Adrenal gland (tissue), 9 donors: ENCODE measurements at regions not wholly inside any gene's neighbourhood (a gene's known extent, or its start where the extent isn't known, plus 50 kb on each side); places are given as distances from the start of the nearest gene placed in this dataset.

Source experiments
- DNase-seq, 7 donors: peaks; one replicate each; pipeline ENCODE4 v3.0.0-alpha.2; 2019 to 2020
- H3K27ac ChIP-seq, 5 donors: fragments of 200-600 bp; sonication (generic) in 4 of 5; 1 replicate in 3 of 5; 2 replicates in 2 of 5; pipeline versions ENCODE4 v1.5.1 to v1.8.0; 2016 to 2020; ENCODE audit warnings: mild to moderate bottlenecking in 1 of 5
- H3K27me3 ChIP-seq: fragments of 200-600 bp; 2 replicates; pipeline ENCODE4 v1.8.0; 2021
- H3K36me3 ChIP-seq, 2 donors: fragments of 200-600 bp; replicated peaks in 1 of 2; 1 replicate in 1 of 2; 2 replicates in 1 of 2; pipeline versions ENCODE4 v1.5.1 to v1.8.0; 2018 to 2022
- H3K4me1 ChIP-seq, 2 donors: fragments of 200-600 bp; replicated peaks in 1 of 2; 1 replicate in 1 of 2; 2 replicates in 1 of 2; pipeline versions ENCODE4 v1.5.1 to v1.8.0; 2018 to 2021
- H3K4me3 ChIP-seq, 4 donors: fragments of 200-600 bp; sonication (generic) in 3 of 4; one replicate each; pipeline ENCODE4 v1.5.1; 2016 to 2018
- H3K9me3 ChIP-seq, 3 donors: fragments of 200-600 bp; sonication (generic) in 1 of 3; replicated peaks in 1 of 3; 1 replicate in 2 of 3; 2 replicates in 1 of 3; pipeline versions ENCODE4 v1.5.1 to v1.8.0; 2016 to 2021
- POLR2A ChIP-seq, 2 donors: fragments of 450-650 bp; IDR thresholded peaks; one replicate each; pipeline ENCODE4 v1.6.1; 2017; ENCODE audit warnings: antibody characterized with exemption in 2 of 2, mild to moderate bottlenecking in 2 of 2, moderate library complexity in 1 of 2
- WGBS, 4 donors: extraction: QIAGEN DNeasy Blood & Tissue Kit in 2 of 4; methylation state at CpG; one replicate each; pipeline versions ENCODE4 v1.1.5 to v1.1.7; 2013 to 2017; 5-methylcytosine and 5-hydroxymethylcytosine counted together
- intact Hi-C, 2 donors: fragments of 100-400 bp; cut with DNase I; formaldehyde crosslinking; loops; one replicate each; pipeline versions ENCODE4 v1.14.1 to v1.15.0; 2022 to 2023
- TF ChIP-seq, protein P1 (sequence below), 6 experiments: fragments of 450-650 bp in 4 of 6; fragments of 200-600 bp in 2 of 6; sonication (generic) in 1 of 6; IDR thresholded peaks; 1 replicate in 5 of 6; 2 replicates in 1 of 6; pipeline versions ENCODE4 v1.5.1 to v1.8.0; 2016 to 2021; ENCODE audit warnings: antibody characterized with exemption in 6 of 6, mild to moderate bottlenecking in 2 of 6, moderate library complexity in 1 of 6
- donor health status: healthy with polysubstance abuse.
- donor health status: Bipolar disorder and iron deficiency.
- donor health status: DM: yes; HTN: yes; CAD: no.
- donor health status: DM: no; HTN: no; CAD: no.
- donor health status: DM: no; HTN: no; CAD: no.

GRCh38 chr1:4394366-4394765 is 260.0 kb upstream of the AJAP1 start:
- intact Hi-C loops = no loop called here
- H3K36me3 ChIP-seq = no peaks in the 10 kb centered on the region
- H3K27ac ChIP-seq = no peak overlapping the region
- no peaks in the 10 kb centered on the region for H3K4me1 ChIP-seq
- 84 to 90% (median 87%) methylated on average over 8 of the region's 8 CpGs for WGBS, 4 donors
- no peak overlapping the region for H3K4me3 ChIP-seq
- H3K9me3 ChIP-seq = peaks cover 0 to 6% (median 0%) of the 10 kb centered on the region in 3 donors
- H3K27me3 ChIP-seq = no peaks in the 10 kb centered on the region
- no peak for DNase-seq
- no peak for TF ChIP-seq POLR2A (IDR thresholded peaks at IDR 0.05)
- TF ChIP-seq, protein P1, sequence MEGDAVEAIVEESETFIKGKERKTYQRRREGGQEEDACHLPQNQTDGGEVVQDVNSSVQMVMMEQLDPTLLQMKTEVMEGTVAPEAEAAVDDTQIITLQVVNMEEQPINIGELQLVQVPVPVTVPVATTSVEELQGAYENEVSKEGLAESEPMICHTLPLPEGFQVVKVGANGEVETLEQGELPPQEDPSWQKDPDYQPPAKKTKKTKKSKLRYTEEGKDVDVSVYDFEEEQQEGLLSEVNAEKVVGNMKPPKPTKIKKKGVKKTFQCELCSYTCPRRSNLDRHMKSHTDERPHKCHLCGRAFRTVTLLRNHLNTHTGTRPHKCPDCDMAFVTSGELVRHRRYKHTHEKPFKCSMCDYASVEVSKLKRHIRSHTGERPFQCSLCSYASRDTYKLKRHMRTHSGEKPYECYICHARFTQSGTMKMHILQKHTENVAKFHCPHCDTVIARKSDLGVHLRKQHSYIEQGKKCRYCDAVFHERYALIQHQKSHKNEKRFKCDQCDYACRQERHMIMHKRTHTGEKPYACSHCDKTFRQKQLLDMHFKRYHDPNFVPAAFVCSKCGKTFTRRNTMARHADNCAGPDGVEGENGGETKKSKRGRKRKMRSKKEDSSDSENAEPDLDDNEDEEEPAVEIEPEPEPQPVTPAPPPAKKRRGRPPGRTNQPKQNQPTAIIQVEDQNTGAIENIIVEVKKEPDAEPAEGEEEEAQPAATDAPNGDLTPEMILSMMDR (IDR thresholded peaks at IDR 0.05) = no peak

DNA sequence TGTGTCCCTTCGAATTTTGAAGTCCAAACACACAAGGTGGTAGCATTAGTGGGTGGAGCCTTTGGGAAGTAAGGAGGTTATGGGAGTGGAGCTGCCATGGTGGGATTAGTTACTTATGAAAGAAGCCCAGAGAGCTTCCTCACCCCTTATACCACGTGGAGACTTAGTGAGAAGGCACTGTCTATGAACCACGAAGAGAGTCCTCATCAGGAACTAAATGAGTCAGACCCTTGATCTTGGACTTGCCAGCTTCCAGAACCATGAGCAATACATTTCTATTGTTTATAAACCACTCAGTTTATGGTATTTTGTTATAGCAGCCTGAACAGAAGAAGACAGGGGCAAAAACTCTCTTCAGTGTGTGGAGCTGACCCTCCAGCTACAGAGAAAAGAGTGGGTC is 259.3 kb upstream of the AJAP1 start:
- 53 to 69% (median 60%) methylated on average over 3 of the region's 3 CpGs for WGBS, 4 donors
- intact Hi-C loops = no loop called here
- H3K4me3 ChIP-seq = no peak overlapping the region

GRCh38 chr1:4395676-4396075 is 258.7 kb upstream of the AJAP1 start:
- intact Hi-C loops = no loop called here
- 74 to 88% (median 84%) methylated on average over 5 of the region's 5 CpGs for whole genome bisulfite sequencing, 4 donors
- Histone ChIP-seq H3K27ac (no peak overlapping the region), H3K36me3 (no peaks in the 10 kb centered on the region), H3K9me3 (peaks cover 0 to 6% (median 0%) of the 10 kb centered on the region in 3 donors), H3K4me1 (no peaks in the 10 kb centered on the region), H3K4me3 (no peak overlapping the region), H3K27me3 (no peaks in the 10 kb centered on the region)
- TF ChIP-seq, protein P1 (IDR thresholded peaks at IDR 0.05) = no peak
- no peak for TF ChIP-seq POLR2A (IDR thresholded peaks at IDR 0.05)
- DNase-seq = no peak

More for the DNA sequence above, 259.3 kb upstream of the AJAP1 start:
- Histone ChIP-seq H3K9me3 (peaks cover 0 to 6% (median 0%) of the 10 kb centered on the region in 3 donors), H3K4me1 (no peaks in the 10 kb centered on the region), H3K36me3 (no peaks in the 10 kb centered on the region), H3K27me3 (no peaks in the 10 kb centered on the region), H3K27ac (no peak overlapping the region)
- TF ChIP-seq POLR2A (IDR thresholded peaks at IDR 0.05) = no peak
- TF ChIP-seq, protein P1 (IDR thresholded peaks at IDR 0.05) = no peak
- no peak for DNase-seq

DNA sequence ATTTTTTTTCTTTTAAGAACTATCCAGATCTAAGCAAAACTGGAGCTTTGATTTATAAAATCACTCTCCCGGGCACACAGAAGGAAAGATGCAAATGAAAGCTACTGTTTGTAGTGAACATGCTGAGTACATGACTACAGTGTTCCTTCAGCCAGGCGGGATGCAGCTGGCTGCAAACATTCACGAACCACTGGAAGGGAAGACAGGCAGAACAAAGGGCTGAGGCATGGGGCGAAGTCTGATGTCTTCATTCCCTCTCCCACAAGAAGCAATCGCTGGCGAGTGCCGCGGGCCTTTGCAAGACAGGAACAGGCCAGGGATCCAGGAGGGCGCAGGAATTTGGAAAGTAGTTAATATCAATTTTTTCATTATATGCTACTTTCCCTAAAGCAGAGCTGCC is 257.9 kb upstream of the AJAP1 start:
- TF ChIP-seq POLR2A (IDR thresholded peaks at IDR 0.05) = no peak
- TF ChIP-seq, protein P1 (IDR thresholded peaks at IDR 0.05) = no peak
- WGBS, 4 donors = 61 to 71% (median 66%) methylated on average over 9 of the region's 9 CpGs
- Histone ChIP-seq H3K36me3 (no peaks in the 10 kb centered on the region), H3K4me3 (no peak overlapping the region), H3K4me1 (no peaks in the 10 kb centered on the region), H3K27ac (no peak overlapping the region), H3K9me3 (peaks cover 0 to 6% (median 0%) of the 10 kb centered on the region in 3 donors), H3K27me3 (no peaks in the 10 kb centered on the region)
- intact Hi-C loops = no loop called here
- no peak for DNase-seq
